ENCODE measurements at regions not wholly inside any gene's neighbourhood (a gene's known extent, or its start where the extent isn't known, plus 50 kb on each side); places are given as distances from the start of the nearest gene placed in this dataset.

- TF ChIP-seq HDAC2 (IDR thresholded peaks at IDR 0.05): no peak
- TF ChIP-seq EZH2 (IDR thresholded peaks at IDR 0.05; ENCODE audit: borderline replicate concordance, control insufficient read depth, low read depth, low read length): no peak
- TF ChIP-seq POLR2AphosphoS5 (IDR thresholded peaks at IDR 0.05; ENCODE audit: low read length): no peak
- TF ChIP-seq NRF1 (conservative IDR thresholded peaks at IDR 0.05; ENCODE audit: low read depth, low read length): no peak
- TF ChIP-seq CTCF (IDR thresholded peaks at IDR 0.05 in 2 of 3, conservative IDR thresholded peaks at IDR 0.05 in 1 of 3; ENCODE audit: control insufficient read depth in 2 of 3, extremely low read depth in 1 of 3, insufficient read depth in 1 of 3, low read depth in 3 of 3, low read length in 3 of 3): no peak
- no peak for TF ChIP-seq IKZF1 (conservative IDR thresholded peaks at IDR 0.05)
- no peak for TF ChIP-seq CEBPB (IDR thresholded peaks at IDR 0.05; ENCODE audit: borderline replicate concordance in 1 of 2, low read depth in 2 of 2, low read length in 2 of 2)
- TF ChIP-seq SMC3 (IDR thresholded peaks at IDR 0.05; ENCODE audit: borderline replicate concordance, low read length): no peak
Measured at GRCh38 chr12:39671898-39672875, 52.6 kb upstream of the ABCD2 start.
